ENCODE measurements at regions not wholly inside any gene's neighbourhood (a gene's known extent, or its start where the extent isn't known, plus 50 kb on each side); places are given as distances from the start of the nearest gene placed in this dataset.

DNA sequence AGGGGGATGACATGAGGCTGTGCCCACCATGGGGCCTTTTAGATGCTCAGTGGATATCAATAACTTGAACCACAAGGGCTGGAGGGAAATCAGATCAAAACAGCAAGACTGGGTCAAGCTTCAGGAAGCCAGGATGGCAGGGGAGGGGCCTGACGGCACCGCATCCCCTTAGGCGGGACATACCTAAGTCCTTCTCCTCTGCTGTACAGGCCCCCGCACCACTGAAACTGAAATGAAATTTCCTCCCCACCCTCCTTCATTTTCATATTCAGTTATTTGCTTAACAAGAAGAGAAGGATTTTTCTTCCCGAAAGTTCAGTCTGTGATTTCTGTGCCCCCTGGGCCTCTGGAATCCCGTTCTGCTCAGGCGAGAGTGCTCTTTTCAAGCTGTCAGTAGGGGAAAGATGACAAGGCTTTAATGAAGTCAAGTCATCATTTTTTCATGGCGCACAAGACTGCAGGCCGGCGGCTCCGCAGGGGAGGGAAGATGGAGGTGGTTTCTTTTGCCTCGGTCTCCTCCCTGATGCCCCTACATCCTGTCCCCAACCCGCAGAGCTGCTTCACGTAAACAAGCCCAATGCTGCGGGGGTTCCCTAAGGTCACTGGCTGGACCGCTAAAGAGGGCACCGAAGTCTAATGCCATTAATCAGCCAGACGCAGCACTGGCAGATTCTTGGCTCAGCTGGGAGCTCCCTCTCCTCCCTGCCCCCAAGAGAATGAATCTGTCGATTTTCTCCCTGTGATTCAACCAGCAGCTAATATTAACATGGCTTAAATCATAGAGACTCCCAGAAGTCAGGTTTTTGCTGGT, 264.8 kb downstream of the C1orf94 start:
- Histone ChIP-seq H3K9me3 (no peaks in the 10 kb centered on the region), H3K4me1 (no peaks in the 10 kb centered on the region), H3K27me3 (peaks cover 0 to 34% (median 0%) of the 10 kb centered on the region in 3 donors), H3K4me3 (no peak overlapping the region), H3K36me3 (no peaks in the 10 kb centered on the region), H3K27ac (no peak overlapping the region)
- TF ChIP-seq POLR2AphosphoS5 (IDR thresholded peaks at IDR 0.05) (no peak), CTCF (IDR thresholded peaks at IDR 0.05) (no peak), POLR2A (IDR thresholded peaks at IDR 0.05) (no peak), EP300 (IDR thresholded peaks at IDR 0.05) (no peak)
- DNase-seq, result peak in 1 of 2 donors; percentile 12
- 43 to 54% (median 44%) methylated on average over 19 of the region's 19 CpGs for WGBS, 5 donors
- intact Hi-C loops (cut with DNase I; ENCODE audit: low total_unique reads), result no loop called here

DNA sequence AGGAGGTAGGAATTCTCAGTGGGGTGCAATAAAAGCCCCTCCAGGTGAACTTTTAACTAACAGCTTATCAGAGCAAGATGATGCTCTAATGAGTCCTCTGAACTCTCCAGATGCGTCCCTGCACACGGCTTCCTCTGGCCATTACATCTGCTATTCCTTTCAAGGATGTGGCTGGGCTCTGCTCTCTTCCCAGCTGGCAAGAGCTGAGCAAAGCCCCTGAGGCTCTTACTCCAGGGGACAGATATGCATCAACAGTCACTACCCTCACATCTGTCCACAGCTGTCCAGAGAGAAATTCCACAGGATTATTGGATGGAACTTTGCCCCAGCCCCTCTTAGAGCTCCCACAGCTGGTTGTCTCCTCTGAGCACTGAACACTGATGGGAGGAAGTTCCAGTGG, 267.8 kb downstream of the C1orf94 start:
- Histone ChIP-seq H3K27ac (no peak overlapping the region), H3K9me3 (no peaks in the 10 kb centered on the region), H3K36me3 (no peaks in the 10 kb centered on the region), H3K4me1 (no peaks in the 10 kb centered on the region), H3K4me3 (no peak overlapping the region), H3K27me3 (peaks cover 0 to 46% (median 0%) of the 10 kb centered on the region in 3 donors)
- intact Hi-C loops (cut with DNase I; ENCODE audit: low total_unique reads), result no loop called here
- 50 to 83% (median 65%) methylated on average over 2 of the region's 2 CpGs for WGBS, 5 donors
- TF ChIP-seq CTCF (IDR thresholded peaks at IDR 0.05) (no peak), POLR2A (IDR thresholded peaks at IDR 0.05) (no peak), EP300 (IDR thresholded peaks at IDR 0.05) (no peak), POLR2AphosphoS5 (IDR thresholded peaks at IDR 0.05) (no peak)
- DNase-seq, result peak in 1 of 2 donors; percentile 8

GRCh38 chr1:34450325-34450724, 273.6 kb downstream of the C1orf94 start:
- no peak overlapping the region for H3K4me3 ChIP-seq
- 78 to 95% (median 86%) methylated on average over 3 of the region's 3 CpGs for WGBS, 5 donors
- intact Hi-C loops (cut with DNase I; ENCODE audit: low total_unique reads), result no loop called here

GRCh38 chr1:34452451-34452850, 275.7 kb downstream of the C1orf94 start:
- no peak overlapping the region for H3K4me3 ChIP-seq
- WGBS, 5 donors, result 92 to 100% (median 94%) methylated on average over 2 of the region's 2 CpGs
- intact Hi-C loops (cut with DNase I; ENCODE audit: low total_unique reads), result no loop called here

More at GRCh38 chr1:34450325-34450724, 273.6 kb downstream of the C1orf94 start:
- DNase-seq, result no peak
- TF ChIP-seq EP300 (IDR thresholded peaks at IDR 0.05) (no peak), POLR2A (IDR thresholded peaks at IDR 0.05) (no peak), POLR2AphosphoS5 (IDR thresholded peaks at IDR 0.05) (no peak), CTCF (IDR thresholded peaks at IDR 0.05) (no peak)
- Histone ChIP-seq H3K27me3 (peaks cover 0 to 23% (median 0%) of the 10 kb centered on the region in 3 donors), H3K36me3 (no peaks in the 10 kb centered on the region), H3K27ac (no peak overlapping the region), H3K4me1 (no peaks in the 10 kb centered on the region), H3K9me3 (no peaks in the 10 kb centered on the region)

More at GRCh38 chr1:34452451-34452850, 275.7 kb downstream of the C1orf94 start:
- Histone ChIP-seq H3K9me3 (no peaks in the 10 kb centered on the region), H3K27me3 (peaks cover 0 to 5% (median 0%) of the 10 kb centered on the region in 3 donors), H3K4me1 (no peaks in the 10 kb centered on the region), H3K27ac (no peak overlapping the region), H3K36me3 (no peaks in the 10 kb centered on the region)
- no peak for TF ChIP-seq EP300 (IDR thresholded peaks at IDR 0.05)
- no peak for TF ChIP-seq CTCF (IDR thresholded peaks at IDR 0.05)
- TF ChIP-seq POLR2AphosphoS5 (IDR thresholded peaks at IDR 0.05), result no peak
- no peak for TF ChIP-seq POLR2A (IDR thresholded peaks at IDR 0.05)
- no peak for DNase-seq
